DMS53 treated with DMSO at 0.1 percent for 48 hours (cell line): ENCODE measurements at regions not wholly inside any gene's neighbourhood (a gene's known extent, or its start where the extent isn't known, plus 50 kb on each side); places are given as distances from the start of the nearest gene placed in this dataset.
"Not testable (repeated sequence)": the region's sequence is repeated elsewhere in the genome, so short reads cannot be mapped to it uniquely, and the experiment has no call there.

ENCODE experiments used
- DNase-seq: peaks from one replicate; lab custom pipeline; 2025; ENCODE audit not compliant: unreplicated experiment; lab: John Stamatoyannopoulos, UW

DNA sequence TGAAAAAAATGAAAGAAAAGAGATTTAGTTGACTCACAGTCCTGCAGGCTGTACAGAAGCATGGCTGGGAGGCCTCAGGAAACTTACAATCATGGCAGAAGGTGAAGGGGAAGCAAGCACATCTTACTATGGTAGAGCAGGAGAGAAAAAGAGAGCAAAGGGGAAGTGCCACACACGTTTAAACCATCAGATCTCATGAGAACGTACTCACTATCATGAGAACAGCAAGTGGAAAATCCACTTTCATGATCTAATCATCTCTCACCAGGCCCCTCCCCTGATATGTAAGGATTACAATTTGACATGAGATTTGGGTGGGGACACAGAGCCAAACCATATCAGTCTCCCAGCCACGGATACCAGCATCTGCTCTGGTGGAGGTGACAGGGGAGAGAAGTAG lies 50.8 kb upstream of the CPOX start:
- no peak for DNase-seq

DNA sequence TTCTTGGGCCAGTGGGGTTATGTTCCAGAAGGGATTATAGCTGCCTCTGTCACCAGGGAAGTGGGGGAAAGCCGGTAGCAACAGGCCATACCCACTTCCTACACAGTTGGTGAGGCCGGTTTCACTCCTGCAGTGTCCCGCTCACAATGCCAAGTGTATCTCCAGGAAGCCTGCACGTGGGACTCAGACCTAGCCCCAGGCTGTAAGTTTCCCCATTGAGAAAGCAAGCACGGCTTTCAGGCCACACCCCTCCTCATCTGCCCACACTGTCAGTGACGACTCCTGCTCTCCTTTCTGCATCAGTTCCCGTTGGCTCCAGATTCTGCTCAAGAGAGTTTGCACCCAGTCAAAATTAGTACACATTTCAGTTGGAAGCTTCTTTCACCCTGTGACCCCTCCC lies 51.6 kb upstream of the CPOX start:
- DNase-seq: no peak

- no peak for DNase-seq
Observed at GRCh38 chr3:98646680-98647079, 53.3 kb upstream of the CPOX start.

DNA sequence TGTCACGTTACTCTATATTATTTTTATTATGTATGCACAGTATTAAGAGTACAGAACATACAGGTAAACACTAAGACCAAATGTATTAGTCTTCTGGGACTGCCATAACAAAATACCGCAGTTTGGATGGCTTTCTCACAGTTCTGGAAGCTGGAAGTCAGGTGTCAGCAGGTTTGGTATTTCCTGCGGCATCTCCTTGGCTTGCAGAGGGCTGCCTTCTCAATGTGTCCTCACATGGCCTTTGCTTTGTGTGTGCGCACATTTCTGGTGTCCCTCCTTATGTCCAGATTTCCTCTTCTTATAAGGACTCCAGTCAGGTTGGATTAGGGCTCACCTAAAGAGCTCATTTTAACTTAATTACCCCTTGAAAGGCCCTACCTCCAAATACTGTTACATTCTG lies 53.8 kb upstream of the CPOX start:
- DNase-seq: no peak

GRCh38 chr3:98650971-98651779 lies 57.8 kb upstream of the CPOX start:
- no peak for DNase-seq

- no peak for DNase-seq
Observed at GRCh38 chr3:98651780-98652077, 58.3 kb upstream of the CPOX start.

DNA sequence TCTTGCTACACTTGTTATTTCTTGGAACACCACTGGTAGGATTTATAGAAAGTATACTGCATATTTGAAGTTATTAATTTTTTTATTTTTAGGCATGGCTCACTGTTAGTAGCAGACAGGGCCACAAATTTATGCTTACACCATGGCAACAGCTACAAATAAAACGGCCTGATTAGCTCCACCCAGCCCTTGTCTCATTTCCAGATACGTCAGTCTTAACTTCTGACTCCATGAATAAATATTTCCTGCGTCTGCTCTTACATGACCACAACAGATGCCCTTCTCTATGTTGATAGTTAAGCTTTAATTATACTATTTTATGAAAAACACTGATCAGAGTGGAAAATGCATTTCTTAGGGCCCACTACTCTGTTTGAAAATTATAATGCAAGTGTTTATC lies 62.3 kb upstream of the CPOX start:
- DNase-seq: no peak

GRCh38 chr3:98657457-98657856 lies 64.0 kb upstream of the CPOX start:
- peak; percentile 21 for DNase-seq

DNA sequence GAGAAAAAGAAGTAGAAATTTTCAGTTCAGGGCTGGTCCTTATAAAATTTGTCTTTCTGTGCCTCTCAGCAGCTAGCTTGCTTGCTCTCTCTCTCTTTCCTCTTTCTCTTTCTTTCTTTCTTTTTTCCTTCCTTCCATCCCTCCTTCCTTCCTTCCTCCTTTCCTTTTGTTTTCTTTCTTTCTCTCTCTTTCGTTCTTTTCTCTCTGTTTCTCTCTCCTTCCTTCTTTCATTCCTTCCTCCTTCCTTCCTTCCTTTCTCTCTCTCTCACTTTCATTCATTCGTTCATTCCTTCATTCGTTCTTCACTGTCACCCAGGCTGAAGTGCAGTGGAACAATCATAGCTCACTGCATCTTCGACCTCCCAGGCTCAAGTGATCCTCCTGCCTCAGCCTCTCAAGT lies 69.3 kb upstream of the CPOX start:
- no peak for DNase-seq

- no peak for DNase-seq
Observed at GRCh38 chr3:98670020-98670419, 76.6 kb upstream of the CPOX start.

DNA sequence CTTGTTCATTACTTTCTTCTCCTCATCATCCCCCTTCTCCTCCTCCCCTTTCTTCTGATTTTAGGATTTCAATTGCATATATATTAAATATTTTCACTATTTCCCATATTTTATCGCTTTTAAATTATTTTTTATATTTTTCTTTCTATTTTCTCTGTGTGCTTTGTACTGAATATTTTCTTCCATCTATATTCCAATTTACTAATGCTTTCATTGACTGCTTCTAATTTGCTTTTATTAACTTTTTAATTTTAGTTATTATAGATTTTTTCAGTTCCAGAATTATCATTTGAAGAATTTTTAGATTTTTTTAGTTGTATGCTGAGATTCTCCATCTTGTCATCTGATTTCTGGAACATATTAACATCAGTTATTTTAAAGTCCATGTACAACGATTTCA lies 83.2 kb upstream of the ST3GAL6 start:
- DNase-seq: no peak

DNA sequence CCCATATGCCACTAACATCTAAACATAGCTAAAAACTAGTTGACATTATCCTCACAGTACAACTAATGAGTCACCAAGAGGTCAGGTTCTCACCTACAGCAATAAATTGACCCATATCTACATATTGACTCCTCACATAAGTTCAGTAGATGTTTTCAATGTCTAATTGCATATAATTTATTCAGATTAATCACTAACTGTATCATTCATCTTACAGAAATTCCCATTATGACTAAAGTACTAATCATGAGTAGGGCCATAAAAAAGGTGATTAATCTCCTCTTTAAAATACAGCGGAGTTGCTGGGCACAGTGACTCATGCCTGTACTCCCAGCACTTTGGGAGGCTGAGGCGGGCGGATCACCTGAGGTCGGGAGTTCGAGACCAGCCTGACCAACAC lies 82.4 kb upstream of the ST3GAL6 start:
- no peak for DNase-seq

GRCh38 chr3:98681486-98681885 lies 81.7 kb upstream of the ST3GAL6 start:
- no peak for DNase-seq

DNA sequence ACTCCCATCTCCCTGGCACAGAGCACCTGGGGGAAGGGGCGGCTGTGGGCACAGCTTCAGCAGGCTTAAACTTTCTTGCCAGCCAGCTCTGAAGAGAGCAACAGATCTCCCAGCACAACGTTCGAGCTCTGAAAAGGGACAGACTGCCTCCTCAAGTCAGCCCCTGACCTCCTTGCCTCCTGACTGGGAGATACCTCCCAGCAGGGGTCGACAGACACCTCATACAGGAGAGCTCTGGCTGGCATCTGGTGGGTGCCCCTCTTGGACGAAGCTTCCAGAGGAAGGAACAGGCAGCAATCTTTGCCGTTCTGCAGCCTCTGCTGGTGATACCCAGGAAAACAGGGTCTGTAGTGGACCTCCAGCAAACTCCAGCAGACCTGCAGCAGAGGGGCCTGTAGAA lies 80.7 kb upstream of the ST3GAL6 start:
- DNase-seq: not testable (repeated sequence)

- no peak for DNase-seq
Observed at GRCh38 chr3:98688363-98688762, 74.8 kb upstream of the ST3GAL6 start.

DNA sequence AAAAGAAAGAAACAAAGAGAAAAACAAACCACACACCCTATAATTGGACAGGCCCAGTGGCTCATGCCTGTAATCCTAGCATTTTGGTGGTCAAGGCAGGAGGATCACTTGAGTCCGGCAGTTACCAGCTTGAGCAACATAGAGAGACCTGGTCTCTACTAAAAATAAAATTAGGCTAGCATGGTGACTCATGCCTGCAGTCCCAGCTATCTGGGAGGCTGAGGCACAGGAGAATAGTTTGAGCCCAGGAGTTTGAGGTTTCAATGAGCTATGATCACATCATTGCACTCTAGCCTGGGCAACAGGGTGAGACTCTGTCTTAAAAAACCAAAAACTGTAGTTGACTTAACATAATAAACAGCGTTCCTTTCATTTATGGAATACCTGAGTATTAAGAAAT lies 72.3 kb upstream of the ST3GAL6 start:
- no peak for DNase-seq

GRCh38 chr3:98691897-98692296 lies 71.2 kb upstream of the ST3GAL6 start:
- no peak for DNase-seq

GRCh38 chr3:98692787-98693473 lies 70.2 kb upstream of the ST3GAL6 start:
- no peak for DNase-seq

DNA sequence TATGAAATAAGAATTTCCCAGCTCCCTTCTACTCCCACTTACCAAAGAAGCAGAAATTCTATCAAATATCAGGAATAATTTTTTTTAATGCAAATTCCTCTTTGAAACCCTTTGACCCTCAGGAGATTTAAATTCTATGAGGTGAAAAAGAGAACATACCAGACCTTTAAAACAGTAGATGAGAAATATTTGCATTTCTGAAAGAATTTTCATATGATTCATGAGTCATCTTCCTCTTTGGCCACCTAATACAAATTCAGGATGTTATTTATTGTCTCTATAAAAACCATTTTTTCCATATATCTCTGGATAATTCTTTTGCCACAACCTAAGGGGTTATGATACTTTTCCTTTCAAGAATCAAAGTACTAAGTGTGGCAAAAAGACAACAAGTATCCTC lies 67.3 kb upstream of the ST3GAL6 start:
- no peak for DNase-seq

DNA sequence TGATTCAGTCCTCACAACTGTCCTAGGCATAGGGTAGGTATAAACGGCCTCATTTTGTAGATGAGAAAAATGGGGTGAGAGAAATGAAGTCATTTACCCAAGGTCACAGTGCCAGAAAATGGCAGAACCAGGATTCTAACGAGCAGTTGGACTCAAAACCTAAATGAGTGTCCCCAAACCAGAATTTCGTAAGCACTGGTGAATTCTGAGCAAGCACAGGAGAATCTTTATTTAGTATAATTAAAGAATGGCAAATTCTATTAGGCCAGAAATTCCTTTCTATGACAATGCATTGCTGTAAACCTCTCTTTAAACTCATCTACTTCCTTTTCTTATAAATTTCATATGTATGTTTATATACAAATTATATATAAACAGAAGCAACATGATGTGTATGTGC lies 66.8 kb upstream of the ST3GAL6 start:
- not testable (repeated sequence) for DNase-seq

DNA sequence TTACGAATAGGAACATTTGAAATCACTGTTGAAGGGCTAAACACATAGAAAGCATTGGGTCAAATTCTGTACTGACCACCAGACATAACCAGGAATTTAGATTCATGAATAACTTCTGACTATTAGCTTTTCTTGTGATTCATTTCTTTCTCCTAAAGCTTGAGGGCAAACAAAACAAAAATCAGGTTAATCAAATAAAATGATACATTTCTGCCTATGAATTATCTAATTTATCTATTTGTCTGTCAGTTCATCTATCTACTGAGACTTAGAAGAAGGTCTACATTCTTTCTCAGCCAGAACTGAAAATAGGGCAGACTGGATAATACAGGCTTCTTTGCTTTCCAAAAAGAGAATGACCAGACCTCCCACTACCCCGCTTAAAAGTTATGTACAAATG lies 65.9 kb upstream of the ST3GAL6 start:
- DNase-seq: no peak

DNA sequence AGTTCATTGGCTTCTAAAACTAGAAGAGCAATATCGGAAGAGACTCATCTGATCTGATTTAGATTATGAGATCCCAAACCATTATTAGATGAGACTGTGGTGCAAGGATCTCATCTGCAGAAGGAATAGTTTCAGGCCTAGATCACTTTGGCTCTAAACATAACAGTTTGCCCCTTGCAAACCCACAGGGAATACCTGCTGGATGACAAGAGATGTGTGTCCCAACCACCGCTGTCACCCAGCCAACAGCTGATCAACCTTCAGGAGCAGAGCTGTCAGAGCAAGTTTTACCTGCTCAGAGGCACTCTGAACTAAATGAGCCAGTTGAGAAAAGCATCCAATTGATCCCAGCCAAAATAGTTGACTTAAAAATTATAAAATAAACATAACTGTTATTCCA lies 64.0 kb upstream of the ST3GAL6 start:
- no peak for DNase-seq

DNA sequence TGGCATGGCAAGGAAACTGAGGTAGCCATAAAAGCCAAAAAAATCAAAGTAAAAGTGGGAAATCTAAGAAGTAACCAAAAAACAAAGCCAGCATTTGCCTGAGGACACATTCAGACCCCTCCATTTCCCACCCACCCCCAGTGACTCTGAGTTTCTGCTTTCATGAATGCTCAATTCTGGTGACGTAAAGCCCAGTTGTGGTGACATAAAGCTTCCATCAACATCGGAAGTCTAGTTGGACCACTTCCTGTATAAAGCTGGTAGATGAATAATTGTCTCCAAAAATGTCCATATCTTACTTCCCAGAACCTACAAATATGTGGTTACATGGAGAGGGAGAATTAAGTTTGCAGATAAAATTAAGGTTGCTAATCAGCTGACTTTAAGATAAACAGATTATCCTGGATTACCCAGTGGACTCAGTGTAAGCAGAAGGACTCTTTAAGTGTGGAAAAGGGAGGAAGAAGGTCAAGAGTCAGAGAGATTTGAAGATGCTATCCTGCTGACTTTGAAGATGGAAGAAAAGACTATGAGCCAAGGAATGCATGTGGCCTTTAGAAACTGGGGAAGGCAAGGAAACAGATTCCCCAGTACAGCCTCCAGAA lies 62.0 kb upstream of the ST3GAL6 start:
- DNase-seq: no peak
